ENCODE measurements at regions not wholly inside any gene's neighbourhood (a gene's known extent, or its start where the extent isn't known, plus 50 kb on each side); places are given as distances from the start of the nearest gene placed in this dataset.
A peak's percentile ranks its signal among the peaks of the same experiment; 100 is the strongest.

DNA sequence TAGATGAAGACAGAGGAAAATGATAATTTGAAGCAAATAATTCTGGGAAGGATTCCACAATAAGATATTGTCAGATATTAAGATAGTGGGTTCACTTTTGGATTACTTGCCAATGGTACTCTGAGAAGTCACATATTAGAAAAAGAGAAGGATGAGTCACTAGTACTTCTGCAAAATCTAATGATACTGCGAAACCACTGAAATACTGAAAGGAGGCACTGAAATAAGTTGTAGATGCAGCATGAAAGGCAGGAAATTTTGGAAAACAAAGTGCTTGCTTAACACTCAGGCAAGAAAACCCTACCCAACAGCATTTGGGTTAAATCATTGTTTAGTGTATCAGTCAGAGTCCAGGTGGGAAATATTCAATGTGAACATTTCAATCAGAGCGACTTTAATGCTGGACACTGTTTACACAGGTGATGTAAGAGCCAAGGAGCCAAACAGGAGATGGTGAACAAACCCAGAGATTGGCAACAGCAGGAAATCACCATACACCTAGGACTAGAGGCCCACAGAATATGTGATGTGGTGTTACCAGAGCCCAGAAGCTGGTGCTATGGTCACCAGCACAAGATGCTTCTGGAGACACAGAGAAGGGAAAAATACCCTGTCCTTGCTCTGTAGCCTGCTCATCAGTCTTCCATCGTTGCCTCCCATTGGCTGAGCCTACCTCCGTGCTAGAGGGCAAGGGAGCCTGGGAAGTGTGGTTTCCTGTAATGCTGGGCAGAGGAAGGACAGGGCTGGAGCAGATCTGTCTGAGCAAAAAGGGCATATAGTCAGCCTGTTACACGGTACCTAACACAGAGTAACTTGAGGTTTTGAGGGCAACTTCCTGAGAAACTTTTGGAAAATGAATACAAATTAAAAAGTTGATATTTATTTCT lies 204.7 kb upstream of the ITGA4 start:
- DNase-seq: no peak

DNA sequence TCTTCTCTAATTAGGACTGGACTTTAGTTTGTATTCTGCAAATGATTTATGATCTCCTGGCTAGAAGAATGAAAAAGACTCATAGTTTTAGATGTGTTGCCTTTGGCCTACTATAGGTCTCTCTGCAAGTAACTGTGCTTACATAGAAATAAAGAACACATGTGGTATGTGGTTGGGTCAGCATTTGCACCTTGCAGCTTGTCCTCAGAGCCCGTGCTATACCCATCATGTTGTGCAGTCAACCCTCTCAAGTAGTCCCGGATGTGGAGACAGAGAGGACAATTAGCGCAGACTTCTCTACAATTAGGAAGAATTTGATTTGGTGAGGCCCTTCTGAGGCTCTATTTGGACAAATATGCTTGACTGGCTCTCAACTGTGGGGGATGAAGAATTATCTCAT lies 203.7 kb upstream of the ITGA4 start:
- no peak for DNase-seq

DNA sequence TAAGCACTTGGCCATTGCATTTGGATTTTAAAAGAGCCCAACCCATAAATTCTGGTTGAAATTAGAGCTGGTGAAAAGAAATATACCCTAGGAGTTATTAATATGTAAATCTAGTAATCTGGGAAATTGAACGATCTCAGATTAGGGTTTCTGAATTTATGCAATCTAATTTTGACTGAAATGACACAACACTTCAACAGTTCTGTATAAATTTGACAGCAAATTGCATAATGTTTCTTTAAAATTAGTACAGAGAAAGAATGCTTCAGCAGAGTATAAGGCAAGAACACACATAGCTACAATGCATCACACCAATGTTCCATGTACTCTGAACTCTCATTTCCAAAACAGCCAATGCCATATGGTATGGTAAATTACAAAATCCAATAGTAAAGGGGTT lies 201.5 kb upstream of the ITGA4 start:
- DNase-seq: no peak

- no peak for DNase-seq
Measured at GRCh38 chr2:181258720-181259119, 198.5 kb upstream of the ITGA4 start.

DNA sequence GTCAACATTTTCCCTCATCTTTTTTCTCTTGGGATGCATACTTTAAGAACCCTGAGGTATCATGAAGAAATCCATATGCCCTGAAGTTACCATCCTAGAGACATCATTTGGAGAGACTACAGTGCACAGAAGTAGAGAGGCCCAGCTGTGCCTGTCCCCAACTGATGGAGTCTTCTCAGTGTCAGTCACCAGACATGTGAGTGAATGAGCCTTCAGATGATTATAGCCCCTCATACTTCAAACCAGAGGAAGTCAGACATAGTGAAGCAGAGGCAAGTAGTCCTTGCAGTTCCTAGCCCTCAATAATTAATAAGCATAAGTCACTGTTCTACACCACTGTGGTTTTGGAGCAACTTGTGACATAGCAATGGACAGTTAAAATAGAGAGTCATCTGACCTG lies 194.4 kb upstream of the ITGA4 start:
- DNase-seq: no peak

- no peak for DNase-seq
Measured at GRCh38 chr2:181264001-181264400, 193.2 kb upstream of the ITGA4 start.

- no peak for DNase-seq
Measured at GRCh38 chr2:181264441-181264840, 192.7 kb upstream of the ITGA4 start.

- no peak for DNase-seq
Measured at GRCh38 chr2:181266614-181267013, 190.6 kb upstream of the ITGA4 start.

DNA sequence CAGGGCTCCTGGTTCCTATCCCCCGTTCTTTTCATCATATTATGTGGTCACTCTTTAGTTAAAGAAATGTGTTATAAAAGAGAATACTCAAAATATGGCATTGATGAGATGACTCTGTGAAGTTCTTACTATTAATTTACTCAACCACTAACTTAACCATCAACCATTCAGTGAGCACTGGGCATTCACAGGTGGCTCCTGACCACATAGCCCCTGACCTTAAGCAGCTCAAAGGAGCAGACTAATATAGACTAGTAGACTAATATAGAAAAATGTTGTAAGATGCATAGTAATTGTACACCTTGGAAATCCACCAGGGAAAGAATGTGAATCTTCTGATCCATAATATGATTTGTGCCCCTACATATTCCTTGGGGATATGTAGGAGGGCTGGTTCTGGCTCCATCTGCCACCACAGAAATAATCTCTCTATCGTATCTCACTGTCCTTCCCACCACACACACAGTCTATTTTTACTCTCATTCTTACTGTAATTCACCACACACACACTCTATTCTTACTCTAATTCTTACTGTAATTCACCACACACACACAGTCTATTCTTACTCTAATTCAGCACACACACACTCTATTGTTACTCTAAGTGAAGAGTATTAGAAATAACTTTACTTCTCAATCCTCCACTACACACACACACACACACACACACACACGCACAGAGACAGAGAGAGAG lies 188.9 kb upstream of the ITGA4 start:
- no peak for DNase-seq

DNA sequence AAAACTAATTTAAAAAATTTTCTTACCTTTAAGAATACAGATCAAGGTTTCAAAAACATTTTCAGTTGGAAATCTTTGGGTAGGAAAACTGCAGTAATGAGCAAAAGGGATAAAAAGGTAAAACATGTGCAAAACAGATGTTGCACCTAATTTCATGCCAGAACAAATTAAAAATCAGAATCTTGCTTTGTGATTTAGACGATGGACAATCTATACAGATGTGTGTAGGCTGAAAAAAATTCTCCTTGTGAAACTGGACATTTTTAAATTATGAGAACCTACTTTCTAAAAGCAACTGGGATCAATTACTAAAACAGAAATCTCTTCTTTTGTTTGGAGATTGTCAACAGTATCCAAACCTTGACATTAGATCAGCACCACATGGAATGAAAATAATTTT lies 183.2 kb upstream of the ITGA4 start:
- DNase-seq: no peak

DNA sequence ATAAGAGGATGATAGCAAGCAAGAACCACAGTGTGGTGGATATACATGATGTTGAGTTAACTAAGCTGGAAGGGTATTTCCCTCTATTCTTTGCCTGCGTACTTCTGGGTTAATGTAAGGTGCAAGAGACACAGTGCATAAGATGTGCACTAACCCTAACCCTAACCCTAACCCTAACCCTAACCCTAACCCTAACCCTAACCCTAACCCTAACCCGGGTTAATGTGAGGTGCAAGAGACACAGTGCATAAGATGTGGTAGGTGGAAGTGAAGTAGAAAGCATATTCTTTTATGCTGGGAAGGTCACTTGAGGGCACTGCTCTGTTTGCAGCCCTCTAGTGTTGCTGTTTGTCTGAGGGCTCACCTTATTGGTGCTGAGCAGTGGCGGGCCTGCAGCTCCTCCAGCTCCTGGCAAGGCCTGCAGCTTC lies 181.5 kb upstream of the ITGA4 start:
- no peak for DNase-seq

- no peak for DNase-seq
Measured at GRCh38 chr2:181281206-181281832, 175.9 kb upstream of the ITGA4 start.

DNA sequence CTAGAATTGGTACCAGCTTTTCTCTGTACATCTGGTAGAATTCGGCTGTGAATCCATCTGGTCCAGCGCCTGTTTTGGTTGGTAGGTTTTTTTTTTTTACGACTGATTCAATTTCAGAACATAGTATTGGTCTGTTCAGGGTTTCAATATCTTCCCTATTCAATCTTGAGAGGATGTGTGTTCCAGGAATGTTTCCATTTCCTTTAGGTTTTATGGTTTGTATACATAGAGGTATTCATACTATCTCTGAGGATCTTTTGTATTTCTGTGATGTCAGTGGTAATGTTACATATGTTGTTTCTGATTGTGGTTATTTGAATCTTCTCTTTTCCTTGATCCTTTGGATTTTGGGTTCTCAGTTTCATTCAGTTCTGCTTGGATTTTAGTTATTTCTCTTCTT lies 172.1 kb upstream of the ITGA4 start:
- DNase-seq: no peak

DNA sequence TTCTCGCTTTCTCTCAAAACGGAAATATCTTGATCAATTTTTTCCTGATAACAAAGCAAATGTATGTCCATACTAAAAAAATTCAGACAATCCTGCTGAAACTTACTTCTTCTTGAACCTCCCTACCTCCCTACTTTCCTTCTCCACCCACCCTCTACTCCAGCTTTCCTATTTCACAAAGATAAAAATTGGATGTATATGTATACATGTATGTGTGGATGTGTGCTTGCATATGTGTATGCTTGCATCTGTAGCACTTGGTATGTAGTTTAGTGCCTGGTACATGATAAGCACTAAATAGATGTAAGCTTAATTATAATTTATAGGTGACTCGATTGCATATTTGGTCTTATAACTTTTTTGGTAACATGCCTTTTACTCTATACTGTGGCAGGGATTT lies 167.5 kb upstream of the ITGA4 start:
- DNase-seq: no peak

DNA sequence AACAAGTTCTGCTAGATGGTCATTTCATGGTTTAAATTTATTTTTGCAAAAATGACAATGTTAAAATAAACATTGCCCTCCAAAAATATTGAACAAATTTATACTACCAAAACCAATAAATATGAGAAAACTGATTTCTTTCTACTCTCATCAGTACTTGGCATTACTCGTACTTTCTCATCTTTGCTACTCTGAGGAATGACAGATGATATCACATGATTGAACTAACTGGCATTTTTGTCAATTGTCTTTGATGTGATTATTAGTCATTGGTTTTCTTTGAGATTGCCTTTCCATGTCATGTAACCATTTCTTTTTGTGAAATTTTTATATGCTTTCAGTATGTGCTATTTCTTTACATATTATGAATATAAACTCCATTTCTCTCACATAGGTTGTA lies 167.0 kb upstream of the ITGA4 start:
- no peak for DNase-seq

GRCh38 chr2:181294979-181295378 lies 162.2 kb upstream of the ITGA4 start:
- no peak for DNase-seq

- peak; percentile 19 for DNase-seq
Measured at GRCh38 chr2:181300600-181301291, 156.4 kb upstream of the ITGA4 start.

DNA sequence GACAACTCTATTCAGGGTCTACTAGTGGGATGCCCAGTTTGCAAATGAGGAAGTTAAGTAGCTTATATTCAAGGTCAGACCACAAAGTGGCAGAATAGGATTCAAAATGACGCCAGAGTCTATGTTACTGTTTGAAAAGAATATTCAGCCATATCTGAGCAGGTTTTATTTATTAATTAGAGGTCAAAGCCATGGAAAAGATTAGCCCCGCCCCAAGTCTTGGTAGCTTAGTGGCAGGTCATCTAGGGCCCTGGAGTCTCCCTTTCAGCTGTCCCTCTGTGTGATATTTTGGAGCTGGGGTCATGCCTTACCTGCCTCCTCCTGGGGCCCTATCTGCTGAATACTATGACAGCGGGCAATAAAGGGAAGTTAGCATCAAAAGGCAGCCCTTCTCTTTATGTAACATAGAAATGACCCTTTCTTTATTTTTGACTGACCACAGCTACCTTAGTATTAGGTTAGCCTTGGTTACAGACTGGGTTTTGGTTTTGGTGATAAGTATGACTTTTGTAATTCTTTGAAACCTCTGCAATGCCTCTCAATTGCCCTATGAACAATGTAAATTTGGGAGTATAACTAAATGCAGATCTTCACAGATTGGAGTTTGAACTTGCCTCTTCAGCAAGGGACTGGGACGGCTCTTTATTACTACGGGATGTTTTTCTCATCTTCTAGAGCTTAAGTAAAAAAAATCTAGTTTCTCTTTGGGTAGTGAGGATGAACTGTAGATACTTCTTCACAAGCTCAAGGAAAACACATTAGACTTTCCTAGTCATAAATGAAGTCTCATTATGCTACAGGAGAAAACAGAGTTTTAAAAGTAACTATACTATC lies 153.0 kb upstream of the ITGA4 start:
- no peak for DNase-seq

DNA sequence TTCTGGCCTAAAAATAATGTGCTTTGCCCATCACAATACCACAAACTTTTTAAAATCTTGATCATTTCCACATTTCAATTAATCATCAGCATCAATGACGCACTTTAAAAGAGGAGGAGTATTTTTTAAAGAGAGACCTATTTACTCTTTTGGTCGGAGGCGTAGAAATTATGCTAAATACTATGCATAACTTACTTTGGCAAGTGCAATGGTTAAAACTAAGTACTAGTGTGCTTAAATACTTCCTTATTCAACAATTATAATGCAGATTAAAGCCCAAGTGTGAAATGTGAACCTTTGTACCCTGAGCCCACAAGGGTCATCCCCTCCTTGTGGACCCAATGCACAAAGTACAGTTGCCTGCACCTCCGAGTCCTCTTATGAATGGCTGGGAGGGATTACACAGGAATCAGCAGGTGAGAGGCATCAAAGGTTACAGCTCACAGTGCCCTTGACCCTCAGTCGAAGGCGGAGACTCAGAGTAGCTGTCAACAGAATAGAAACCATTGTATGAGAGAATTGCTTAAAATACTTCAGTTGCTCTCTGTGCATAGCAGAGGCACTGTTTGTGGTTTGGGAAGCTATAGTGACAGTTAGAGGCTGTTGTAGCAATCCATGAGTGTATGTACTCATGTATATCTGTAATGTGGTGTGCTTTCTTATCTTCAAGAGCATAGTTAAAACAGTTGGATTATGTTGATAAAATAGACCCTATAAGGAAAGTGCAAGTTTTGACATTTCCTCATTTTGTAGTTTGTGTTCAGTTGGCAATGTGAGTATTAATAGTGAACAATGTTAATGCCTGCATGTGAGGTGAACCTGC lies 151.7 kb upstream of the ITGA4 start:
- DNase-seq: peak; percentile 24

GRCh38 chr2:181306785-181307184 lies 150.4 kb upstream of the ITGA4 start:
- no peak for DNase-seq

GRCh38 chr2:181307203-181307991 lies 149.8 kb upstream of the ITGA4 start:
- no peak for DNase-seq
